DND-41 (cell line): ENCODE measurements at regions not wholly inside any gene's neighbourhood (a gene's known extent, or its start where the extent isn't known, plus 50 kb on each side); places are given as distances from the start of the nearest gene placed in this dataset.

Experiments
- ATAC-seq: fragments of 200-7000 bp; cut with Tn5 transposase; 3 replicates; pipeline ENCODE4 v1.9.1; 2021; ENCODE audit warnings: low read depth; ENCODE audit not compliant: insufficient read depth
- DNase-seq: peaks from one replicate; pipeline ENCODE4 v3.0.0-alpha.2; 2020
- H2AFZ ChIP-seq: 2 replicates; pipeline ENCODE4 v1.6.0; 2012; ENCODE audit warnings: low read depth, low read length
- H3K27ac ChIP-seq: 2 replicates; pipeline ENCODE4 v1.5.1; 2012; ENCODE audit warnings: low read length, inconsistent platforms
- H3K27me3 ChIP-seq: fragments of 200-600 bp; sonication (generic); 2 replicates; pipeline ENCODE4 v1.6.0; 2012; ENCODE audit warnings: low read length, mild to moderate bottlenecking, inconsistent platforms; ENCODE audit not compliant: insufficient read depth, poor library complexity
- H3K36me3 ChIP-seq: 2 replicates; pipeline ENCODE4 v1.5.1; 2012; ENCODE audit warnings: low read length, inconsistent platforms; ENCODE audit not compliant: insufficient read depth
- H3K4me1 ChIP-seq: 2 replicates; pipeline ENCODE4 v1.5.1; 2012; ENCODE audit warnings: mild to moderate bottlenecking, low read length; ENCODE audit not compliant: insufficient read depth
- H3K4me2 ChIP-seq: 2 replicates; pipeline ENCODE4 v1.6.0; 2012; ENCODE audit warnings: mild to moderate bottlenecking, moderate library complexity, low read length, inconsistent platforms; ENCODE audit not compliant: insufficient read depth
- H3K4me3 ChIP-seq, 2 experiments: fragments of 200-600 bp in 1 of 2; shearing (Covaris generic) in 1 of 2; 2 replicates each; pipeline ENCODE4 v1.5.1; 2012 to 2016; ENCODE audit warnings: inconsistent platforms in 2 of 2, low read length in 2 of 2, mild to moderate bottlenecking in 2 of 2, low read depth in 1 of 2, moderate library complexity in 1 of 2
- H3K79me2 ChIP-seq: 2 replicates; pipeline ENCODE4 v1.6.0; 2012; ENCODE audit warnings: low read length, inconsistent platforms; ENCODE audit not compliant: insufficient read depth
- H3K9ac ChIP-seq: 2 replicates; pipeline ENCODE4 v1.6.0; 2012; ENCODE audit warnings: low read depth, mild to moderate bottlenecking, inconsistent platforms, low read length, moderate library complexity
- H3K9me3 ChIP-seq: 2 replicates; pipeline ENCODE4 v1.5.1; 2012; ENCODE audit warnings: low read length, moderate library complexity, mild to moderate bottlenecking, inconsistent platforms; ENCODE audit not compliant: insufficient read depth, severe bottlenecking
- H4K20me1 ChIP-seq: 2 replicates; pipeline ENCODE4 v1.6.0; 2012; ENCODE audit warnings: low read length; ENCODE audit not compliant: insufficient read depth
- EZH2 ChIP-seq: IDR thresholded peaks from 3 replicates; pipeline ENCODE4 v1.6.1; 2012; ENCODE audit warnings: borderline replicate concordance, low read depth, mild to moderate bottlenecking, moderate library complexity, low read length, inconsistent platforms; ENCODE audit not compliant: severe bottlenecking
- TF ChIP-seq, protein P1 (sequence below): IDR thresholded peaks from 2 replicates; pipeline ENCODE4 v1.5.1; 2012; ENCODE audit warnings: borderline replicate concordance, low read length, moderate library complexity, mild to moderate bottlenecking; ENCODE audit not compliant: poor library complexity, severe bottlenecking; ENCODE audit errors: extremely low read depth

DNA sequence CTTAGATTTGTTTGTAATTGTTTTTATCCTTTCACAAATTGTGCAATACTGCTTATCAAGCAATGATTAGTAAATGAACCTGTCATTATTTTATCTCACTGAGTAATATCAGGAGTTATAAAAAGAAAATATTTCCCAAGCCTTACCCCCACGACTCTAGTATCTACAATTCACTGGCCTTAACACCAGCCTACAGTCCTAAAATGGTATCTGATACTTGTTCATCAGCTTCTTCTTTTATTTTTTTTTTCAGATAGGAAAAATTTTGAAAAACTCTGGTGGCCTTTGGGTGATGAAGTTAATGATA is 160.8 kb upstream of the FOXA2 start:
- H3K4me3 ChIP-seq: no peak overlapping the region
- no peaks in the 10 kb centered on the region for H3K4me1 ChIP-seq
- DNase-seq: no peak
- H3K9me3 ChIP-seq: peaks cover 6% of the 10 kb centered on the region
- H3K36me3 ChIP-seq: no peaks in the 10 kb centered on the region
- ATAC-seq: no peak
- H3K27ac ChIP-seq: no peak overlapping the region
- TF ChIP-seq EZH2: no peak
- TF ChIP-seq, protein P1, sequence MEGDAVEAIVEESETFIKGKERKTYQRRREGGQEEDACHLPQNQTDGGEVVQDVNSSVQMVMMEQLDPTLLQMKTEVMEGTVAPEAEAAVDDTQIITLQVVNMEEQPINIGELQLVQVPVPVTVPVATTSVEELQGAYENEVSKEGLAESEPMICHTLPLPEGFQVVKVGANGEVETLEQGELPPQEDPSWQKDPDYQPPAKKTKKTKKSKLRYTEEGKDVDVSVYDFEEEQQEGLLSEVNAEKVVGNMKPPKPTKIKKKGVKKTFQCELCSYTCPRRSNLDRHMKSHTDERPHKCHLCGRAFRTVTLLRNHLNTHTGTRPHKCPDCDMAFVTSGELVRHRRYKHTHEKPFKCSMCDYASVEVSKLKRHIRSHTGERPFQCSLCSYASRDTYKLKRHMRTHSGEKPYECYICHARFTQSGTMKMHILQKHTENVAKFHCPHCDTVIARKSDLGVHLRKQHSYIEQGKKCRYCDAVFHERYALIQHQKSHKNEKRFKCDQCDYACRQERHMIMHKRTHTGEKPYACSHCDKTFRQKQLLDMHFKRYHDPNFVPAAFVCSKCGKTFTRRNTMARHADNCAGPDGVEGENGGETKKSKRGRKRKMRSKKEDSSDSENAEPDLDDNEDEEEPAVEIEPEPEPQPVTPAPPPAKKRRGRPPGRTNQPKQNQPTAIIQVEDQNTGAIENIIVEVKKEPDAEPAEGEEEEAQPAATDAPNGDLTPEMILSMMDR: no peak
- H3K27me3 ChIP-seq: no peaks in the 10 kb centered on the region
- no peak overlapping the region for H3K4me2 ChIP-seq
- no peaks in the 10 kb centered on the region for H4K20me1 ChIP-seq
- H3K79me2 ChIP-seq: no peaks in the 10 kb centered on the region
- H2AFZ ChIP-seq: no peak overlapping the region
- H3K9ac ChIP-seq: no peak overlapping the region

GRCh38 chr20:22746957-22747356 is 162.6 kb upstream of the FOXA2 start:
- no peaks in the 10 kb centered on the region for H3K27me3 ChIP-seq
- H3K9ac ChIP-seq: no peak overlapping the region
- no peak overlapping the region for H2AFZ ChIP-seq
- no peaks in the 10 kb centered on the region for H3K4me1 ChIP-seq
- H3K4me2 ChIP-seq: no peak overlapping the region
- TF ChIP-seq, protein P1: no peak
- TF ChIP-seq EZH2: no peak
- no peak overlapping the region for H3K4me3 ChIP-seq
- H3K79me2 ChIP-seq: no peaks in the 10 kb centered on the region
- peaks cover 6% of the 10 kb centered on the region for H3K9me3 ChIP-seq
- H3K27ac ChIP-seq: no peak overlapping the region
- H3K36me3 ChIP-seq: no peaks in the 10 kb centered on the region
- no peaks in the 10 kb centered on the region for H4K20me1 ChIP-seq
- ATAC-seq (no peak), DNase-seq (no peak)

GRCh38 chr20:22752324-22752723 is 168.0 kb upstream of the FOXA2 start:
- H3K4me1 ChIP-seq: no peaks in the 10 kb centered on the region
- H3K9me3 ChIP-seq: peaks cover 2% of the 10 kb centered on the region
- no peak overlapping the region for H3K9ac ChIP-seq
- H3K4me2 ChIP-seq: no peak overlapping the region
- ATAC-seq (no peak), DNase-seq (no peak)
- no peak overlapping the region for H2AFZ ChIP-seq
- H3K79me2 ChIP-seq: no peaks in the 10 kb centered on the region
- no peak overlapping the region for H3K27ac ChIP-seq
- no peaks in the 10 kb centered on the region for H3K36me3 ChIP-seq
- no peak overlapping the region for H3K4me3 ChIP-seq
- no peak for TF ChIP-seq EZH2
- TF ChIP-seq, protein P1: no peak
- H4K20me1 ChIP-seq: no peaks in the 10 kb centered on the region
- no peaks in the 10 kb centered on the region for H3K27me3 ChIP-seq

DNA sequence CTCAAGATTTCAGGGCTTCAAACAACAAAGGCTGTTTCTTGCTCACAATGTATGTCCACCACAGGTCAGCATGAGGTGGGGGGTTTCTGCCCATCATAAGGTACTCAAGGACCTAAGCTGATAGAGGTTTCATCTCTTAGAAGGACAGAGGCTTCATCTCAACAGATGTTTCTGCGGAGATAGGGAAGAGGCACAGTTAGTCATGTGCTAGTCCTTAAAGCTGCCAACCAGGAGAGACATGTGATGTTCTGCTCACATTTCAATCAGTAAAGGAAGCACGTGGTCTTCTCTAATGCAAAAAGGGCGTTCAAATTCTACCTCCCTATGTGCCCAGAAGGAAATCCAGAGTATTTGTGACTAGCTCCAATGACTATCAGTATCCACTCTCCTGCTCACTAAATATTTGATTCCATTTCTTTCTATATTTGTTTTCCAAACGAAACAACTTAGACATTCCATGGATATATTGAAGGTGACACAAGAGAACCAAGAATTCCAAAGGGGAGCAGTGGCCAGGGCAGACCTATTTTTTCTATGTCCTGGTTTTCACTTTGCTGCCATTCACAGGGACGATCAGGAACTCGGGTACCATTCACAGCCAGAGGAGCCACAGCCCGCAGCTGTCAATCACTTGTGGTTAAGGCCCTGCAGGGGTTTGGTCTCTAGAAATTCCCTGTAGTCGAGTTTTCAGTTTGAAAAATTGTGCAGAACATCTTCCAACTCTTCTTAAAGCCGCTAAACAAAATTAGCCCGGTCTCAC is 173.2 kb upstream of the FOXA2 start:
- Histone ChIP-seq H3K4me2 (no peak overlapping the region), H4K20me1 (no peaks in the 10 kb centered on the region), H3K79me2 (no peaks in the 10 kb centered on the region), H3K9me3 (no peaks in the 10 kb centered on the region), H3K4me1 (peaks cover 12% of the 10 kb centered on the region), H2AFZ (no peak overlapping the region), H3K36me3 (no peaks in the 10 kb centered on the region), H3K9ac (no peak overlapping the region), H3K27me3 (no peaks in the 10 kb centered on the region), H3K27ac (no peak overlapping the region), H3K4me3 (no peak overlapping the region)
- TF ChIP-seq, protein P1: no peak
- no peak for TF ChIP-seq EZH2
- ATAC-seq (peak; percentile 82), DNase-seq (peak; percentile 38)
